ENCODE measurements at regions not wholly inside any gene's neighbourhood (a gene's known extent, or its start where the extent isn't known, plus 50 kb on each side); places are given as distances from the start of the nearest gene placed in this dataset.
"Not testable (repeated sequence)": the region's sequence is repeated elsewhere in the genome, so short reads cannot be mapped to it uniquely, and the experiment has no call there.

DNA sequence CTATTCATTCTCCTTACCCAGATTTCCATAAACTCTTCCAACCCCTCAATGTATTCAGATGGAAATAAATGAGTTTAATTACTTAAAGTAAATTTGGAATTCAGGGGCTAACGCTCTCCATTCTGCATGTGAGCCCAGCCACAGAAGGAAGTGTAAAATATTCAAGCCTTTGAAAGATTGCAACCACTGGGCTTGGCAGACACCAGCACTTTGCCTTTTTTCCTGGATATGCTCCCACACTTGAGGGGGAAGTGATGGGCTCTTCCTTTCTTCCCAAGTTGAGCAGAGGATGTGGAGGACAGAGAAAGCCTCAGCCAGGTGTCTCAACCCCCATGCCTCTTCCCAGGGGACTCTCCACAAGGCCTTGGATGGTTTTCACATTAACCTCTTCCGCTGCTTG lies 825.1 kb upstream of the EEF2KMT start:
- H3K4me3 Mint-ChIP-seq (ENCODE audit: unreplicated experiment), result no peak overlapping the region
- TF ChIP-seq, protein P1, sequence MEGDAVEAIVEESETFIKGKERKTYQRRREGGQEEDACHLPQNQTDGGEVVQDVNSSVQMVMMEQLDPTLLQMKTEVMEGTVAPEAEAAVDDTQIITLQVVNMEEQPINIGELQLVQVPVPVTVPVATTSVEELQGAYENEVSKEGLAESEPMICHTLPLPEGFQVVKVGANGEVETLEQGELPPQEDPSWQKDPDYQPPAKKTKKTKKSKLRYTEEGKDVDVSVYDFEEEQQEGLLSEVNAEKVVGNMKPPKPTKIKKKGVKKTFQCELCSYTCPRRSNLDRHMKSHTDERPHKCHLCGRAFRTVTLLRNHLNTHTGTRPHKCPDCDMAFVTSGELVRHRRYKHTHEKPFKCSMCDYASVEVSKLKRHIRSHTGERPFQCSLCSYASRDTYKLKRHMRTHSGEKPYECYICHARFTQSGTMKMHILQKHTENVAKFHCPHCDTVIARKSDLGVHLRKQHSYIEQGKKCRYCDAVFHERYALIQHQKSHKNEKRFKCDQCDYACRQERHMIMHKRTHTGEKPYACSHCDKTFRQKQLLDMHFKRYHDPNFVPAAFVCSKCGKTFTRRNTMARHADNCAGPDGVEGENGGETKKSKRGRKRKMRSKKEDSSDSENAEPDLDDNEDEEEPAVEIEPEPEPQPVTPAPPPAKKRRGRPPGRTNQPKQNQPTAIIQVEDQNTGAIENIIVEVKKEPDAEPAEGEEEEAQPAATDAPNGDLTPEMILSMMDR (IDR thresholded peaks at IDR 0.05; ENCODE audit: partially characterized antibody, unreplicated experiment), result no peak

DNA sequence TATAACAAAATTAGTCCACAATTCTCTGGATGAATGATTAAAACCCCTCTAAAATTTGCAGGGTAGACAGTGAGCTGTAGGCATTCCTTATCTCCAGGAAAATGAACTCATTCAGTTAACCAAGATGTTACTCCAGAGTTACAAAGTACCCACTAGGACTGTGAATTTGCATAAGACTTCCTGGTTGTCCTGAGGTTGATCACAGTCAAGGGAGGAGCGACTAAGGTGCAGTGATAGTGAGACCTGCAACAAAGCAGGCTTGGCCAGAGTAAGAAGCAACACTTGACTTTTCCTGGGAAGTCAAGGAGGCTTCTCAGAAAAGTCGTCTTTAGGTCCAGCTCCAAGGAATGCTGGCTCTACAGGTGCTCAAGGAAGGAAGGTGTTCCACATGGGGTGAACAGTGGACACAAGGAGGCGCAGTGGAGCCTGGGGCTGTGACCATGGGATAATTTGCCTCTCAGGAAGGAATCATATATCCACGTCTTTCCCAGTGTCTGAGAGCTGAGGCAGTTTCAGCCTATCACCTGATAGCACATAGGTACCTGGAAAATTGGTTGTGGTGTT lies 821.1 kb upstream of the EEF2KMT start:
- peaks cover 4% of the 10 kb centered on the region for H3K27me3 Mint-ChIP-seq (ENCODE audit: unreplicated experiment)
- no peaks in the 10 kb centered on the region for H3K4me1 Mint-ChIP-seq (ENCODE audit: low read depth, unreplicated experiment)
- no peak overlapping the region for H3K4me3 Mint-ChIP-seq (ENCODE audit: unreplicated experiment)
- peaks cover 6% of the 10 kb centered on the region for H3K9me3 Mint-ChIP-seq (ENCODE audit: unreplicated experiment)
- H3K36me3 Mint-ChIP-seq (ENCODE audit: unreplicated experiment), result peaks cover 5% of the 10 kb centered on the region
- H3K27ac Mint-ChIP-seq (ENCODE audit: unreplicated experiment), result no peak overlapping the region
- TF ChIP-seq, protein P1 (IDR thresholded peaks at IDR 0.05; ENCODE audit: partially characterized antibody, unreplicated experiment), result no peak
- peak; percentile 22 for DNase-seq

More for the DNA sequence above, 825.1 kb upstream of the EEF2KMT start:
- peaks cover 3% of the 10 kb centered on the region for H3K27me3 Mint-ChIP-seq (ENCODE audit: unreplicated experiment)
- DNase-seq, result no peak
- H3K36me3 Mint-ChIP-seq (ENCODE audit: unreplicated experiment), result peaks cover 5% of the 10 kb centered on the region
- no peaks in the 10 kb centered on the region for H3K4me1 Mint-ChIP-seq (ENCODE audit: low read depth, unreplicated experiment)
- no peak overlapping the region for H3K27ac Mint-ChIP-seq (ENCODE audit: unreplicated experiment)
- peaks cover 9% of the 10 kb centered on the region for H3K9me3 Mint-ChIP-seq (ENCODE audit: unreplicated experiment)

DNA sequence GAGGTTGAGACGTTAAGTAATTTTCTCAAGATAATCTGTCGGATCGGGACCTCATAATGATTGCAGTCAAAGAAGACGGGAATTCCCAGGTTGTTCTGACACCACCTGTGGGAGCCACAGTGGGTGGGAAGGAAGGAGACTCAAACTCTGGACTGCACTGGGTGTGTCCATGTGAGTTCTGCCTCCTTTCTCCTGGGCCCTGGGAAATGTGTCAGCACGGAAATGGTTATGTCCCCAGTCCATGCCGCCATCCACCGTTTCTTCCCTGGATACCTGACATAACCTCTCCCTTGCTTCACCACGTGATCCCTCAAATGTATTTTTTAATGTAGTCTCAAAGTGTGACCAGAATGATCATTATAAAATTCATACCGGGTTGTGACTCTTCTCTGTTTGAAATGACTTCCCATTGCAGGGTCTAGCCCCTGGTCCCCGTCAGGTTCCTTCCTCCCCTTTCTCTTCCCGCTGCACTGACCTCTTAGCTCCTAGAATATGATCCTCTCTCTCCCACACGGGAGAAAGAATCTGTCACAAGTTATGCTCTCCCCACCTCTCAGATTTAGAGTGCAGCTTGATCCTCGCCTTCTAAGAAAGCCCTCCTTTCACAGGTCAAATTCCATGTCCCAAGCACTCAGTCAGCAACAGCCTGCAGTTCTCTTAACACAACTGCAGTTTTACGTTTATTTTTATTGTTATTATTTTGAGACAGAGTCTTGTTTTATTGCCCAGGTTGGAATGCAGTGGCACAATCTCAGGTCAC lies 820.0 kb upstream of the EEF2KMT start:
- H3K27ac Mint-ChIP-seq (ENCODE audit: unreplicated experiment), result no peak overlapping the region
- H3K36me3 Mint-ChIP-seq (ENCODE audit: unreplicated experiment), result peaks cover 5% of the 10 kb centered on the region
- H3K4me1 Mint-ChIP-seq (ENCODE audit: low read depth, unreplicated experiment), result no peaks in the 10 kb centered on the region
- TF ChIP-seq, protein P1 (IDR thresholded peaks at IDR 0.05; ENCODE audit: partially characterized antibody, unreplicated experiment), result no peak
- DNase-seq, result no peak
- H3K9me3 Mint-ChIP-seq (ENCODE audit: unreplicated experiment), result peaks cover 8% of the 10 kb centered on the region
- H3K4me3 Mint-ChIP-seq (ENCODE audit: unreplicated experiment), result no peak overlapping the region
- peaks cover 4% of the 10 kb centered on the region for H3K27me3 Mint-ChIP-seq (ENCODE audit: unreplicated experiment)

DNA sequence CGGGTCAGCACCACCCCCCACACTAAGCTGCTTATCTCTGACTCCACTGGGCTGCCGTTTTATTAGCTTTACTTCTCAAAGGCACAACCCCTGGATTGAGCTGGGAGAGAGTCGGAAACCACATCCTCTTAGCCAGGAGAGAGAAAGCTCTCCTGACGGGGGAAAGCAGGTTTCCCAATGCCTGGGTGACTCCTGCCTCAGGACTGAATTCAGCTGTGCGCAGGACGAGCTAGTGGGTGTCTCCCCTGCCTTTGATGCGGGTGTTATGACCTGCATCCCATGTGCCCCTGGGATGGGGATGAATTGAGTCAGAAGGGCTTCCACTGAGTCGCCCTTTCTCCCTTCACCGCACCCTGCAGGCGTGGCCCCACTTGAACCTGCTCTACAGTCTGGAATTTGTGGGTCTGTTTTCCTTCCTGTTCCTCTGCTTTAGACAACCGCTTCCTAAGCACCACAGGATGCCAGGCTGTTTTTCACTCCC lies 819.2 kb upstream of the EEF2KMT start:
- TF ChIP-seq, protein P1 (IDR thresholded peaks at IDR 0.05; ENCODE audit: partially characterized antibody, unreplicated experiment), result no peak
- peaks cover 8% of the 10 kb centered on the region for H3K9me3 Mint-ChIP-seq (ENCODE audit: unreplicated experiment)
- peaks cover 10% of the 10 kb centered on the region for H3K36me3 Mint-ChIP-seq (ENCODE audit: unreplicated experiment)
- DNase-seq, result no peak
- H3K27ac Mint-ChIP-seq (ENCODE audit: unreplicated experiment), result no peak overlapping the region
- no peak overlapping the region for H3K4me3 Mint-ChIP-seq (ENCODE audit: unreplicated experiment)
- H3K27me3 Mint-ChIP-seq (ENCODE audit: unreplicated experiment), result peaks cover 4% of the 10 kb centered on the region
- H3K4me1 Mint-ChIP-seq (ENCODE audit: low read depth, unreplicated experiment), result no peaks in the 10 kb centered on the region

DNA sequence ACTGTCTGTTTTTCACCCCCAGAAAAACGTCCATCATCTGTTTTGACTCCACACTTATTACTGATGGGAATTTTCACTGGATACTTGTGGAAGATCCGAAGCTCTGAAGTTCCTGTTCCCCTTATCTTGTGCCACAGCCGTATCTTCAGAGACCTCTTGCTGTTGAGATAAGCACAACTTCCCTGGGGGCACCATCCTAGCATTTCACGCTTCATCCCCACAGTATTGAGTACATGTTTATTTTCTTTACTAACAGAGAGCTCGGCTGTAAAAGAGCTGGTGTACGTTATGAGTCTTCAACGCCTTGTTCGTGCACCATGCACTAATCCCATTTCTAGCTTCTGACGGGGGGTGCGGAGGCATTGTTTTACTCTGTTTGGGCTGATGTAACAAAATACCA lies 813.6 kb upstream of the EEF2KMT start:
- H3K4me3 Mint-ChIP-seq (ENCODE audit: unreplicated experiment), result no peak overlapping the region
- DNase-seq, result no peak
- no peaks in the 10 kb centered on the region for H3K27me3 Mint-ChIP-seq (ENCODE audit: unreplicated experiment)
- H3K27ac Mint-ChIP-seq (ENCODE audit: unreplicated experiment), result no peak overlapping the region
- peaks cover 1% of the 10 kb centered on the region for H3K9me3 Mint-ChIP-seq (ENCODE audit: unreplicated experiment)
- H3K4me1 Mint-ChIP-seq (ENCODE audit: low read depth, unreplicated experiment), result no peaks in the 10 kb centered on the region
- TF ChIP-seq, protein P1 (IDR thresholded peaks at IDR 0.05; ENCODE audit: partially characterized antibody, unreplicated experiment), result no peak
- peaks cover 7% of the 10 kb centered on the region for H3K36me3 Mint-ChIP-seq (ENCODE audit: unreplicated experiment)

DNA sequence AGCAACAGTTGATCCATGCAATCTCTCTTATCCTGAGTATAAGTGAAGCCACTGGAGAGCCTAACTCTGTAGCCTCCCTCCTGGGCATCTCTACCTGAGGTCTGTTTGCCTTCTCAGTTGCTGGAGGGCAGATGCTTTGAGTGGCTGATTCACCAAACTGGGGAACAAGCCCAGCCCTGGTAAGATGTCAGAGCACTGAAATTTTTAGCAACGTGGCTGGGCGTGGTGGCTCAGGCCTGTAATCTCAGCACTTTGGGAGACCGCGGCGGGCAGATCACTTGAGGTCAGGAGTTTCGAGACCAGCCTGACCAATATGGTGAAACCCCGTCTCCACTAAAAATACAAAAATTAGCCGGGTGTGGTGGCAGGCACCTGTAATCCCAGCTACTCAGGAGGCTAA lies 812.0 kb upstream of the EEF2KMT start:
- H3K4me3 Mint-ChIP-seq (ENCODE audit: unreplicated experiment); DNase-seq; H3K4me1 Mint-ChIP-seq (ENCODE audit: low read depth, unreplicated experiment); H3K27me3 Mint-ChIP-seq (ENCODE audit: unreplicated experiment); H3K9me3 Mint-ChIP-seq (ENCODE audit: unreplicated experiment); H3K27ac Mint-ChIP-seq (ENCODE audit: unreplicated experiment): not testable (repeated sequence)
- H3K36me3 Mint-ChIP-seq (ENCODE audit: unreplicated experiment), result peaks cover 13% of the 10 kb centered on the region

Data from glutamatergic neuron (in vitro differentiated cells).